H9 (cell line): ENCODE measurements at regions not wholly inside any gene's neighbourhood (a gene's known extent, or its start where the extent isn't known, plus 50 kb on each side); places are given as distances from the start of the nearest gene placed in this dataset.

Experiments used
- DNase-seq: peaks from one replicate; pipeline ENCODE4 v3.0.0-alpha.2; 2017
- H2AFZ ChIP-seq: one replicate; pipeline ENCODE4 v1.6.1; 2013; ENCODE audit warnings: mild to moderate bottlenecking, low read length, control low read depth, moderate library complexity
- H2AK5ac ChIP-seq: 2 replicates; pipeline ENCODE4 v1.6.1; 2013; ENCODE audit warnings: low read length, control low read depth, mixed read lengths; ENCODE audit not compliant: insufficient read length
- H2BK120ac ChIP-seq: one replicate; pipeline ENCODE4 v1.6.1; 2013; ENCODE audit warnings: low read depth, mild to moderate bottlenecking, low read length, control low read depth, inconsistent platforms; ENCODE audit not compliant: poor library complexity, severe bottlenecking
- H2BK12ac ChIP-seq: 2 replicates; pipeline ENCODE4 v1.6.1; 2013; ENCODE audit warnings: low read length, control low read depth, mixed read lengths, low read depth; ENCODE audit not compliant: insufficient read length
- H2BK15ac ChIP-seq: 2 replicates; pipeline ENCODE4 v1.6.1; 2013; ENCODE audit warnings: low read depth, low read length, control low read depth
- H2BK20ac ChIP-seq: one replicate; pipeline ENCODE4 v1.6.1; 2013; ENCODE audit warnings: low read depth, mild to moderate bottlenecking, low read length, control low read depth, inconsistent platforms; ENCODE audit not compliant: poor library complexity, severe bottlenecking
- H2BK5ac ChIP-seq: 2 replicates; pipeline ENCODE4 v1.6.1; 2013; ENCODE audit warnings: low read length, control low read depth, mixed read lengths; ENCODE audit not compliant: insufficient read length
- H3K14ac ChIP-seq: 2 replicates; pipeline ENCODE4 v1.6.1; 2013; ENCODE audit warnings: low read length, control low read depth; ENCODE audit not compliant: insufficient read depth
- H3K18ac ChIP-seq: 2 replicates; pipeline ENCODE4 v1.6.1; 2013; ENCODE audit warnings: low read depth, mild to moderate bottlenecking, mixed read lengths, low read length, control low read depth; ENCODE audit not compliant: insufficient read length
- H3K23ac ChIP-seq: 2 replicates; pipeline ENCODE4 v1.6.1; 2013; ENCODE audit warnings: low read length, control low read depth, mixed read lengths, low read depth; ENCODE audit not compliant: insufficient read length
- H3K23me2 ChIP-seq: 2 replicates; pipeline ENCODE4 v1.6.1; 2013; ENCODE audit warnings: low read depth, mild to moderate bottlenecking, mixed read lengths, low read length, control low read depth; ENCODE audit not compliant: insufficient read length, poor library complexity, severe bottlenecking
- H3K27ac ChIP-seq: 2 replicates; pipeline ENCODE4 v1.5.1; 2013; ENCODE audit warnings: low read length, control low read depth, mixed read lengths, low read depth; ENCODE audit not compliant: insufficient read length
- H3K27me3 ChIP-seq: 2 replicates; pipeline ENCODE4 v1.6.1; 2013; ENCODE audit warnings: low read length, control low read depth, inconsistent platforms; ENCODE audit not compliant: insufficient read depth
- H3K4ac ChIP-seq: 2 replicates; pipeline ENCODE4 v1.6.1; 2013; ENCODE audit warnings: low read depth, mild to moderate bottlenecking, control low read depth, inconsistent platforms, low read length, moderate library complexity
- H3K4me1 ChIP-seq: 2 replicates; pipeline ENCODE4 v1.6.1; 2013; ENCODE audit warnings: low read length, control low read depth, inconsistent platforms; ENCODE audit not compliant: insufficient read depth
- H3K4me2 ChIP-seq: 2 replicates; pipeline ENCODE4 v1.6.1; 2013; ENCODE audit warnings: low read length, control low read depth, mixed read lengths; ENCODE audit not compliant: insufficient read length, insufficient read depth
- H3K56ac ChIP-seq: 2 replicates; pipeline ENCODE4 v1.6.1; 2013; ENCODE audit warnings: low read depth, mild to moderate bottlenecking, mixed read lengths, low read length, control low read depth; ENCODE audit not compliant: insufficient read length
- H3K79me1 ChIP-seq: 2 replicates; pipeline ENCODE4 v1.6.1; 2013; ENCODE audit warnings: low read depth, mild to moderate bottlenecking, moderate library complexity, low read length, control low read depth, inconsistent platforms; ENCODE audit not compliant: insufficient read depth, poor library complexity, severe bottlenecking
- H3K79me2 ChIP-seq: 2 replicates; pipeline ENCODE4 v1.6.1; 2013; ENCODE audit warnings: low read length, control low read depth, inconsistent platforms; ENCODE audit not compliant: insufficient read depth
- H3K9ac ChIP-seq: 2 replicates; pipeline ENCODE4 v1.6.1; 2013; ENCODE audit warnings: low read length, control low read depth, mixed read lengths; ENCODE audit not compliant: insufficient read length; ENCODE audit errors: extremely low read depth
- H3K9me3 ChIP-seq: one replicate; pipeline ENCODE4 v1.6.1; 2013; ENCODE audit warnings: low read depth, low read length, inconsistent platforms; ENCODE audit not compliant: control insufficient read depth
- H3T11ph ChIP-seq: one replicate; pipeline ENCODE4 v1.6.1; 2013; ENCODE audit warnings: mild to moderate bottlenecking, low read length, control low read depth, inconsistent platforms
- H4K20me1 ChIP-seq: one replicate; pipeline ENCODE4 v1.6.1; 2013; ENCODE audit not compliant: control insufficient read depth, insufficient read length, insufficient read depth
- H4K5ac ChIP-seq: 2 replicates; pipeline ENCODE4 v1.6.1; 2013; ENCODE audit warnings: low read depth, mild to moderate bottlenecking, mixed read lengths, low read length, control low read depth; ENCODE audit not compliant: insufficient read length
- H4K8ac ChIP-seq: replicated peaks from 2 replicates; pipeline ENCODE4 v1.6.1; 2013; ENCODE audit warnings: low read length, control low read depth, mixed read lengths, low read depth; ENCODE audit not compliant: insufficient read length
- H4K91ac ChIP-seq: 2 replicates; pipeline ENCODE4 v1.6.1; 2013; ENCODE audit warnings: low read depth, mild to moderate bottlenecking, moderate library complexity, mixed read lengths, low read length, control low read depth; ENCODE audit not compliant: insufficient read length
- H3K27ac Mint-ChIP-seq, 3 experiments: 2 replicates in 2 of 3; 3 replicates in 1 of 3; pipeline ENCODE4 v1.8.0; 2020 to 2021; ENCODE audit warnings: mixed read lengths in 3 of 3, mild to moderate bottlenecking in 1 of 3, moderate library complexity in 1 of 3
- H3K27me3 Mint-ChIP-seq: 2 replicates; pipeline ENCODE4 v1.8.0; 2021; ENCODE audit warnings: low read depth, mild to moderate bottlenecking, moderate library complexity, mixed read lengths
- H3K36me3 Mint-ChIP-seq, 3 experiments: 2 replicates in 2 of 3; 3 replicates in 1 of 3; pipeline ENCODE4 v1.8.0; 2020 to 2021; ENCODE audit warnings: low read depth in 3 of 3, mixed read lengths in 3 of 3; ENCODE audit not compliant: insufficient read depth in 1 of 3
- H3K4me1 Mint-ChIP-seq, 2 experiments: 2 replicates each; pipeline ENCODE4 v1.8.0; 2020; ENCODE audit warnings: mixed read lengths in 2 of 2
- H3K4me3 Mint-ChIP-seq, 2 experiments: 2 replicates in 1 of 2; 3 replicates in 1 of 2; pipeline ENCODE4 v1.8.0; 2020 to 2021; ENCODE audit warnings: mild to moderate bottlenecking in 2 of 2, mixed read lengths in 2 of 2, moderate library complexity in 1 of 2
- H3K9me3 Mint-ChIP-seq, 2 experiments: 2 replicates in 1 of 2; 3 replicates in 1 of 2; pipeline ENCODE4 v1.8.0; 2020; ENCODE audit warnings: mild to moderate bottlenecking in 2 of 2, mixed read lengths in 2 of 2, moderate library complexity in 1 of 2
- WGBS: extraction: QIAGEN DNeasy Blood & Tissue Kit; methylation state at CpG from one replicate; pipeline ENCODE4 v1.1.7; 2013; ENCODE audit warnings: missing lambda C conversion rate, low lambda C conversion rate, mixed read lengths; ENCODE audit not compliant: insufficient read length; ENCODE audit errors: extremely low coverage; 5-methylcytosine and 5-hydroxymethylcytosine counted together
- TF ChIP-seq, protein P1 (sequence below): fragments of 200-600 bp; sonication (generic); conservative IDR thresholded peaks from 3 replicates; pipeline ENCODE4 v1.8.0; 2021; ENCODE audit warnings: antibody characterized with exemption, mild to moderate bottlenecking

GRCh38 chr6:103826209-103826608 is 1033.5 kb downstream of the HACE1 start:
- no CpG with 5 or more reads among the region's 2 CpGs for WGBS
- no peak overlapping the region for H2BK20ac ChIP-seq

More at GRCh38 chr6:103826209-103826608, 1033.5 kb downstream of the HACE1 start:
- H3K27me3 ChIP-seq, result no peaks in the 10 kb centered on the region
- Mint-ChIP-seq H3K27me3 (no peaks in the 10 kb centered on the region), H3K4me1 (no peaks in the 10 kb centered on the region), H3K27ac (no peak overlapping the region), H3K36me3 (no peaks in the 10 kb centered on the region), H3K4me3 (no peak overlapping the region; a peak in 1 of 5 replicates), H3K9me3 (no peaks in the 10 kb centered on the region)
- H3K14ac ChIP-seq, result no peak overlapping the region
- no peak overlapping the region for H3K4me2 ChIP-seq
- H3K9me3 ChIP-seq, result no peaks in the 10 kb centered on the region
- no peaks in the 10 kb centered on the region for H3K23me2 ChIP-seq
- H4K91ac ChIP-seq, result no peak overlapping the region
- no peaks in the 10 kb centered on the region for H3K79me1 ChIP-seq
- no peak overlapping the region for H4K5ac ChIP-seq
- H2AFZ ChIP-seq, result no peak overlapping the region
- H3K9ac ChIP-seq, result no peak overlapping the region
- H3K18ac ChIP-seq, result no peak overlapping the region
- no peak overlapping the region for H2BK120ac ChIP-seq
- H4K8ac ChIP-seq, result no peak overlapping the region
- no peak overlapping the region for H3T11ph ChIP-seq
- H3K4me1 ChIP-seq, result no peaks in the 10 kb centered on the region
- no peak overlapping the region for H3K27ac ChIP-seq
- no peaks in the 10 kb centered on the region for H3K79me2 ChIP-seq
- no peak overlapping the region for H3K4ac ChIP-seq
- H3K56ac ChIP-seq, result no peak overlapping the region
- no peak for DNase-seq
- no peak overlapping the region for H2BK15ac ChIP-seq
- no peaks in the 10 kb centered on the region for H4K20me1 ChIP-seq
- H3K23ac ChIP-seq, result no peak overlapping the region
- TF ChIP-seq, protein P1, sequence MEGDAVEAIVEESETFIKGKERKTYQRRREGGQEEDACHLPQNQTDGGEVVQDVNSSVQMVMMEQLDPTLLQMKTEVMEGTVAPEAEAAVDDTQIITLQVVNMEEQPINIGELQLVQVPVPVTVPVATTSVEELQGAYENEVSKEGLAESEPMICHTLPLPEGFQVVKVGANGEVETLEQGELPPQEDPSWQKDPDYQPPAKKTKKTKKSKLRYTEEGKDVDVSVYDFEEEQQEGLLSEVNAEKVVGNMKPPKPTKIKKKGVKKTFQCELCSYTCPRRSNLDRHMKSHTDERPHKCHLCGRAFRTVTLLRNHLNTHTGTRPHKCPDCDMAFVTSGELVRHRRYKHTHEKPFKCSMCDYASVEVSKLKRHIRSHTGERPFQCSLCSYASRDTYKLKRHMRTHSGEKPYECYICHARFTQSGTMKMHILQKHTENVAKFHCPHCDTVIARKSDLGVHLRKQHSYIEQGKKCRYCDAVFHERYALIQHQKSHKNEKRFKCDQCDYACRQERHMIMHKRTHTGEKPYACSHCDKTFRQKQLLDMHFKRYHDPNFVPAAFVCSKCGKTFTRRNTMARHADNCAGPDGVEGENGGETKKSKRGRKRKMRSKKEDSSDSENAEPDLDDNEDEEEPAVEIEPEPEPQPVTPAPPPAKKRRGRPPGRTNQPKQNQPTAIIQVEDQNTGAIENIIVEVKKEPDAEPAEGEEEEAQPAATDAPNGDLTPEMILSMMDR, result no peak
- no peak overlapping the region for H2AK5ac ChIP-seq
- H2BK5ac ChIP-seq, result no peak overlapping the region
- no peak overlapping the region for H2BK12ac ChIP-seq
